Superior temporal gyrus (tissue), 1 donor: ENCODE measurements at regions not wholly inside any gene's neighbourhood (a gene's known extent, or its start where the extent isn't known, plus 50 kb on each side); places are given as distances from the start of the nearest gene placed in this dataset.
"Not testable (repeated sequence)": the region's sequence is repeated elsewhere in the genome, so short reads cannot be mapped to it uniquely, and the experiment has no call there.

Experiments
- DNase-seq: peaks from one replicate; pipeline ENCODE4 v3.0.0-alpha.2; 2016; ENCODE audit errors: extremely low spot score

DNA sequence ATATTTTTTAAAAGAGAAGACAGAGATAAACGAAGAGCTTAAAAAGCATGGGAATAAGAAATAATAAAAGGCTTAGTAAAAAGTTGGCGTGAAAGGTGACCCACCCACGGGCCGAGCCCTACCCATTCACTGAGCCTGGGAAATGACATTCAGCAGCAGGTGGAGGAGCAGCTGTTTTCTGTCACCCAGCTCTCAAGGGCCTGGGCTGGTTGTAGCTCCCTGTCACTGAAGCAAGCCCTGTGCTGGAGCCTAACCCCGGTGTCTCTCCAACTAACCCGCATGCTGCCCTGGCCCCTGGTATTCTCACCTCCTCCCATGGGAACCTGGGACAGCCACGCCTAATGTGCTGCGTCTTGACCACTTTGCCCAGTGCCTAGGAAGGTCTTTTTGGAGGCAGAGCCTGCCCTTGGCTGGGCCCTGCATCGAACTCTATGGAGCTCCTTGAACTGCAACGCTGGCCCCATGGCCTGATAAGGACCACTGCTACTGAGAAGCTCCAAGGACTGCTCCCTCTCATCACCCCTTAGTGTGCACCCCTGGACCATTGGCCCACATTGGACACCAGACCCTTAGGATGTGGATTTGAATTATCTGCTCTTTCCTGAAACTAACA is 68.8 kb upstream of the IYD start:
- no peak for DNase-seq

DNA sequence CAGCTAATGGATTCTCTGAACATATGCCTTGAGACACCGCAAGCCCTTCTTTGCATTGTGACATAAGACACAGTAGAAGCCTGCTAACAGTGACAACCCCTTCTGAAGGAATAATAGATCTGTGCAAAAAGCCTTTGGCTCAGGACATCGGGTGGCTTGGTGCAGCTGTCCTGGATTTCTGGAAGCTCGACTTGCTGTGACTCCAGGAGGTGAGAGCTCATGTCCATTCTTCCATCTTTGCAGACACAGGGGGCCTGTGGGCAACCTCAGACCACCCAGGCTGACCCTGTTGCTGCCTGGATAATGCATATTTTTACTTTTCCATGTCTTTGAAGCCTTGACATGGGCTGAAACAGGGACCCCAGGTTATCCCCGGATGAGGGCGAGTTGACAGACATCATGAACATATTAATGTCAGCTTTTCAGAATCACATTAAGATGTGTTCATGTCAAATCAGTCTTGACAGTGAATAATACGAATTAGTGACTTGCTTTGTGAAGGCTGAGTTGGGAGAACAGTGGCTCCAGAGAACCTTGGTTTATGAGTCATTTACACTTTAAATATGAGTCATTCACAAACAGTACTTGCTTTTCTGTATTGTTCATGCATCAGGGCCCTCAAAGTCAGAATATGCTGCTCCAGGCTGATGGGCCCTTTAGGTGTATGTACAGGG is 66.8 kb upstream of the IYD start:
- no peak for DNase-seq

GRCh38 chr6:150302520-150303176 is 66.2 kb upstream of the IYD start:
- no peak for DNase-seq

GRCh38 chr6:150303256-150303655 is 65.6 kb upstream of the IYD start:
- no peak for DNase-seq

DNA sequence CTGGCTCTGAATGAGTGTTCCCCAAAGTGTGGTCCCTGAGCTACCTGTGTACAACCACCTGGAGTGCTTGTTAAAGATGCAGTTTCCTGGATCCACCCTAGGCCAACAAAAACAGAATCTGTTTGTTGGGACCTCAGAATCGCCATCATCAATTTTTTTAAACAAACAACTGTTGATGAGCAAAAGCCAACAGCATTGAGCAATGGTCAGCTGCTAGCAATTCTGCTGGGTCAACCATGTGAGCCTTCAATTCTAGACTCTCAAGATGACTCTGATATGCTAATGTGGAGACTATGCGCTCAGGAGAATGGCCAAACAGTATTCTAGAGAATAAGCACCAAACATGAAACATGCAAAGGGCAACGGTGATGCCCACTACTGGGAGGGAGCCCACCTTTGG is 64.4 kb upstream of the IYD start:
- DNase-seq = no peak

- no peak for DNase-seq
These were observed 62.5 kb upstream of the IYD start for GRCh38 chr6:150306290-150306689.

DNA sequence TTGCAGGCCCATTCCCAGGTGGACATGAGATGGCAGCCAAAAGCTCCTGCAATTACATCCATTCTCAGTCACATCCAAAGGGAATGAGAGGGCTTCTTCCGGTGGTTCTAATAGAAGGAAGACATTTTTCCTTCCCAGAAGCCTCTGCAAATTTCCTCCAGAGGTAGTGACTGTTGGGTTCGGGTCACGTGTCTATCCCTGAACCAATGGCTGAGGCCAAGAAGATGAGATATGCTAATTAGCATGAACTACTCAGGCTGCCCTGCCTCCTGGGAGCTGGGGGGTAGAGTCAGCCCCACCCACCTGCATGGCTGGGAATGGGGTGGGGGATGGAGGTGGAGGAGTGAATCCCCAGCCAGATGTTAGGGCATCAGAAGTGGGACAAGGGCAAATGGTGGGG is 61.3 kb upstream of the IYD start:
- no peak for DNase-seq

DNA sequence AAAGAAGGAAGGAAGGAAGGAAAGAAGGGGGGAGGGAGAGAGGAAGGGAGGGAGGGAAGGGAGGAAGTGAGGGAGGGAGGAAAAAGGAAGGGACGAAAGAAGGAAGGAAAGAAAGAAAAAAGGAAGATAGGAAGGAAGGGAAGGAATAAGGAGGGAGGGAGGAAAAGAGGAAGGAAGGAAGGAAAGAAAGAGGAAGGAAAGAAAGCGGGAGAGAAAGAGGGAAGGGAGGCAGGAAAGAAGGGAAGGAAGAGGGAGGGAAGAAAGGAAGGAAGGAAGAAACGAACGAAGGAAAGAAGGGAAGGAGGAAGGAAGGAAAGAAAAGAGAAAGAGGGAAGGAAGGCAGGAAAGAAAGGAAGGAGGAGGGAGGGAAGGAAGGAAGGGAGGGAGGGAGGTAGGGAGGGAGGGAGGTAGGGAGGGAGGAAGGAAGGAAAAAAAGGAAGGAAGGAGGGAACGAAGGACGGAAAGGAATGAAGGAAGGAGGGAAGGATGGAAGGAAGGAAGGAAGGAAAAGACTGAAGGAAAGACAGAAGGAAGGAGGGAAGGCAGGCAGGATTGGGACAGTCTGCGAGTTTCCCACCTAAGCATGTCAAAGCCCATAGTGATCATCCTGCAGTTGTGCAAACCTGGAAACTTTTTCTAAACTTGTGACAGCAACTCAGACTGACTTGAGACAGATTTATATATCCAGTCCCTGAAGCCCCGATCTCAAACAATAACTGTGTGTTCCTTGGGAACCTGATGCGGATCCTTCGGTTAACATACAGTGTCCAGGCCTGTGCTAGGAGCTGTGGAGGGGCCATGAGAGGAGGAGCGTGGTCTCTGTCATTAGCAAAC is 59.8 kb upstream of the IYD start:
- DNase-seq = no peak

DNA sequence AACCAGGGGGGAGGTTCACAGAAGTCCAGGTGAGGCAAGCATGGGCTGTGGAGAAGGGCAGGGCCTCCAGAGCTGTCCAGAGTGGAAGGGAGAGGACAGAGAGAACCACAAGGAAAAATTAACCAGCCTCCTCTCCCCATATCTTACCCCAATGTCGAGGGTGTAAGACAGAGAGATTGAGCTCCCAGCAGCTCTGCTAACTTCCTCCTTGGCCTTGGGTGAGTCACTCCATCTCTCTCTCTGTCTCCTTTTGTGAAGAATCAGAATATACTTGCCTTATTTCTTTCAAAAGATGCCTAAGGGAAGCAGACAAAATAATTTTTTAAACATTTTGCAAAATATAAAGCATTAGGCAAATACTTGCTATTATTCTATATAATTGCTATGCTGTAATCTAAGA is 58.3 kb upstream of the IYD start:
- no peak for DNase-seq

GRCh38 chr6:150311149-150311944 is 57.5 kb upstream of the IYD start:
- DNase-seq = not testable (repeated sequence)

DNA sequence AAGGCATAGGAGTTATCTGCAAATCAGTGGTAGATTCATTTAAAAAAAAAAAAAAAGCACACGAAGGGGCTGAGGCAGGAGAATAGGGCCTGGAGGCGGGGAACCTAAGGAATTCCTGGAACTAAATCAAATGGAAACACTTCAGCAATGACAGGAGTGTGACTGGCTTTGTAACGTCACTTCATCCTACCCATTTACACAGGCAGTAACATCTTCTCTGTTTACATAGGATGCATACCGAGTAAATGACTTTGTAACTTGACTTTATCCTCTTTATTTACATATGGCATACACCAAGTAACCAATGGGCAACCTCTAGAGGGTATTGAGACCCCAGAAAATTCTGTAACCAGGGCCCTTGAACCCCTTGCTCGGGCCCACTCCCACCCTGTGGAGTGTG is 56.4 kb upstream of the IYD start:
- DNase-seq = no peak

DNA sequence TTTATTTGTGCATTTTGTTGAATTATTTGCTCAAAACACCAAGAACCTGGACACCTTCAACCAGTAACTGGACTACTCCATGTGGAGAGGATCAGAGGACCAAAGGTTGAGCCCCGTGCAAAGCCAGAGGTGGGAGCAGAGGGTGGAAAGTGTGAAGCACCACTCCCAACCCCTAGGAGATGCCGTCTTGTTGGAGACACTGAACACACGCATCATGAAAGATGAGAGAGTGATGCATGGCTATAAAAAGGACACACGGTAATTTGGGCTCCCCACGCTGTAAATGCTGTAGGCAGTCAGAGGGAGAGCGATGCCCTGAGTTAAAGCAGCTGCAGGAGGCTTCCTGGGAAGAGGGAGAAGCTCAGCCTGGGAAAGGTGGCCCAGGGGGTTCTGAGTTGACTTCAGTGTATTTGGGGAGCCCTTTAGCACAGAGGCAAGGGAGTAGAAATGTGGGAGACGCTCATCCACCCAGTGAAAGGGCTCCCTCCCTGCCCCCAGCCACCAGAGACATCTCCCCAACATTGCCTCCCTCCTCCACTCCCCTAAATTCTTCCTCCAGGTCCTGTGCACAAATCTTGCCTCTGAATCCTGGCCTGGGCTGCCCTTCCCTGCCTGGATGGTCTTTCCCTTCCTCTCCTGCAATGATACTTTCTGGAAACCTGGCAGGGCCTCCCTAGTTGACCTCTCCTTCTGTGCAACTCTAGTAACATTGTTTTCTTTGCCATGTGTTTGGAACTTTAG is 55.8 kb upstream of the IYD start:
- DNase-seq = no peak

DNA sequence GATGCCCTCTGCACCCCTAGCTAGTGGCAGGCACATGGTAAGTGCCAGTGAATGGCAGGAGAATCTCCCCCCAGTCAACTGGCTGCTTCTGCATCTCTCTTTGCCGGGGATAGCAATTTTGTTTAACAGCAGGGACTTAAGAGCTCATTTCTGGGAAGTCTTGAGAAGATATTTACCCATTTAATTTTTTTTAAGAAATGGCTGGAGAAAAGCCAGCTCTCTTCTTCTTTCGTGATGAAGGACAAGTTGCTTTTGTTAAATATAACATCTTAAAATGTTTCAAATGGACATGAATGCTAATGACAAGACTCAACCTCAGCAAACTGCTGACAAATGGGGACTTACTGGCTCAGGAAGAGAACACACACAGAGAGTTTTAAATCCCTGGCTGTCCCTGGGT is 55.0 kb upstream of the IYD start:
- no peak for DNase-seq

GRCh38 chr6:150314230-150315188 is 54.3 kb upstream of the IYD start:
- peak; percentile 38 for DNase-seq

GRCh38 chr6:150315626-150316025 is 53.2 kb upstream of the IYD start:
- DNase-seq = no peak

- DNase-seq = no peak
These were observed 51.9 kb upstream of the IYD start for GRCh38 chr6:150316936-150317335.
